ENCODE measurements at regions not wholly inside any gene's neighbourhood (a gene's known extent, or its start where the extent isn't known, plus 50 kb on each side); places are given as distances from the start of the nearest gene placed in this dataset.
"Not testable (repeated sequence)": the region's sequence is repeated elsewhere in the genome, so short reads cannot be mapped to it uniquely, and the experiment has no call there.

- no peak for DNase-seq (ENCODE audit: low read depth)
Observed at GRCh38 chr15:93825682-93826081, 405.7 kb upstream of the MCTP2 start.

GRCh38 chr15:93823971-93824913 is 407.1 kb upstream of the MCTP2 start:
- no peak for DNase-seq (ENCODE audit: low read depth)

GRCh38 chr15:93820566-93820965 is 410.8 kb upstream of the MCTP2 start:
- no peak for DNase-seq (ENCODE audit: low read depth)

- no peak for DNase-seq (ENCODE audit: low read depth)
Observed at GRCh38 chr15:93819826-93820225, 411.5 kb upstream of the MCTP2 start.

- DNase-seq (ENCODE audit: low read depth) = no peak
Observed at GRCh38 chr15:93816815-93817214, 414.5 kb upstream of the MCTP2 start.

GRCh38 chr15:93811305-93811704 is 420.1 kb upstream of the MCTP2 start:
- DNase-seq (ENCODE audit: low read depth) = no peak

- DNase-seq (ENCODE audit: low read depth) = no peak
Observed at GRCh38 chr15:93809516-93809915, 421.8 kb upstream of the MCTP2 start.

- no peak for DNase-seq (ENCODE audit: low read depth)
Observed at GRCh38 chr15:93803421-93804152, 427.8 kb upstream of the MCTP2 start.

- DNase-seq (ENCODE audit: low read depth) = no peak
Observed at GRCh38 chr15:93801206-93801605, 430.2 kb upstream of the MCTP2 start.

- DNase-seq (ENCODE audit: low read depth) = no peak
Observed at GRCh38 chr15:93800805-93801204, 430.6 kb upstream of the MCTP2 start.

GRCh38 chr15:93789441-93789840 is 441.9 kb upstream of the MCTP2 start:
- no peak for DNase-seq (ENCODE audit: low read depth)

GRCh38 chr15:93780073-93780472 is 451.3 kb upstream of the MCTP2 start:
- DNase-seq (ENCODE audit: low read depth) = no peak

GRCh38 chr15:93779341-93779740 is 452.0 kb upstream of the MCTP2 start:
- no peak for DNase-seq (ENCODE audit: low read depth)

GRCh38 chr15:93771196-93772030 is 459.9 kb upstream of the MCTP2 start:
- DNase-seq (ENCODE audit: low read depth) = no peak

- no peak for DNase-seq (ENCODE audit: low read depth)
Observed at GRCh38 chr15:93770788-93771187, 460.6 kb upstream of the MCTP2 start.

GRCh38 chr15:93762036-93762435 is 469.3 kb upstream of the MCTP2 start:
- no peak for DNase-seq (ENCODE audit: low read depth)

- DNase-seq (ENCODE audit: low read depth) = no peak
Observed at GRCh38 chr15:93759629-93760028, 471.7 kb upstream of the MCTP2 start.

GRCh38 chr15:93758824-93759223 is 472.5 kb upstream of the MCTP2 start:
- DNase-seq (ENCODE audit: low read depth) = no peak

- no peak for DNase-seq (ENCODE audit: low read depth)
Observed at GRCh38 chr15:93748710-93749109, 482.7 kb upstream of the MCTP2 start.

- DNase-seq (ENCODE audit: low read depth) = not testable (repeated sequence)
Observed at GRCh38 chr15:93734976-93735375, 496.4 kb upstream of the MCTP2 start.

GRCh38 chr15:93730724-93731123 is 500.6 kb upstream of the MCTP2 start:
- DNase-seq (ENCODE audit: low read depth) = no peak

- no peak for DNase-seq (ENCODE audit: low read depth)
Observed at GRCh38 chr15:93722165-93722564, 509.2 kb upstream of the MCTP2 start.
